AG20443 (cell line): ENCODE measurements at regions not wholly inside any gene's neighbourhood (a gene's known extent, or its start where the extent isn't known, plus 50 kb on each side); places are given as distances from the start of the nearest gene placed in this dataset.
"Not testable (repeated sequence)": the region's sequence is repeated elsewhere in the genome, so short reads cannot be mapped to it uniquely, and the experiment has no call there.

Experiments
- DNase-seq: peaks from one replicate; pipeline ENCODE4 v3.0.0; 2012; ENCODE audit warnings: low spot score, mixed read lengths

GRCh38 chr7:96561892-96562291, 147.8 kb downstream of the SEM1 start:
- no peak for DNase-seq

GRCh38 chr7:96558530-96558929, 151.1 kb downstream of the SEM1 start:
- no peak for DNase-seq

- no peak for DNase-seq
Measured at GRCh38 chr7:96558093-96558492, 151.6 kb downstream of the SEM1 start.

GRCh38 chr7:96557598-96557997, 152.0 kb downstream of the SEM1 start:
- DNase-seq = not testable (repeated sequence)

- DNase-seq = no peak
Measured at GRCh38 chr7:96548664-96549063, 161.0 kb downstream of the SEM1 start.

GRCh38 chr7:96547371-96547811, 162.3 kb downstream of the SEM1 start:
- DNase-seq = no peak

- no peak for DNase-seq
Measured at GRCh38 chr7:96546426-96546825, 163.2 kb downstream of the SEM1 start.

- DNase-seq = no peak
Measured at GRCh38 chr7:96539471-96539870, 170.2 kb downstream of the SEM1 start.

- DNase-seq = no peak
Measured at GRCh38 chr7:96538632-96539031, 171.0 kb downstream of the SEM1 start.

- no peak for DNase-seq
Measured at GRCh38 chr7:96534221-96534620, 175.4 kb downstream of the SEM1 start.

GRCh38 chr7:96532428-96532935, 177.2 kb downstream of the SEM1 start:
- DNase-seq = no peak

- DNase-seq = no peak
Measured at GRCh38 chr7:96531331-96531730, 178.3 kb downstream of the SEM1 start.

- no peak for DNase-seq
Measured at GRCh38 chr7:96530786-96531185, 178.9 kb downstream of the SEM1 start.

- DNase-seq = no peak
Measured at GRCh38 chr7:96527133-96527827, 182.4 kb downstream of the SEM1 start.

GRCh38 chr7:96526496-96526895, 183.2 kb downstream of the SEM1 start:
- DNase-seq = no peak

GRCh38 chr7:96521068-96521894, 188.4 kb downstream of the SEM1 start:
- no peak for DNase-seq

- DNase-seq = no peak
Measured at GRCh38 chr7:96508371-96508770, 186.5 kb upstream of the SLC25A13 start.

GRCh38 chr7:96503597-96503996, 181.7 kb upstream of the SLC25A13 start:
- DNase-seq = no peak

- DNase-seq = no peak
Measured at GRCh38 chr7:96501318-96501717, 179.4 kb upstream of the SLC25A13 start.

GRCh38 chr7:96499532-96499931, 177.6 kb upstream of the SLC25A13 start:
- DNase-seq = no peak

GRCh38 chr7:96497567-96497966, 175.7 kb upstream of the SLC25A13 start:
- DNase-seq = no peak

GRCh38 chr7:96495751-96496216, 173.9 kb upstream of the SLC25A13 start:
- no peak for DNase-seq

GRCh38 chr7:96486681-96487080, 164.8 kb upstream of the SLC25A13 start:
- DNase-seq = no peak
